Mesendoderm (in vitro differentiated cells): ENCODE measurements at regions not wholly inside any gene's neighbourhood (a gene's known extent, or its start where the extent isn't known, plus 50 kb on each side); places are given as distances from the start of the nearest gene placed in this dataset.

ENCODE experiments used
- DNase-seq: peaks from one replicate; pipeline ENCODE4 v3.0.0; 2013
- H2AK5ac ChIP-seq: 2 replicates; pipeline ENCODE4 v1.6.1; 2013; ENCODE audit warnings: low read length, inconsistent platforms
- H2BK120ac ChIP-seq: 2 replicates; pipeline ENCODE4 v1.6.1; 2013; ENCODE audit warnings: low read depth, mild to moderate bottlenecking, low read length, moderate library complexity, mixed read lengths
- H2BK15ac ChIP-seq: replicated peaks from 2 replicates; pipeline ENCODE4 v1.6.1; 2013; ENCODE audit warnings: low read depth, mild to moderate bottlenecking, moderate library complexity
- H2BK5ac ChIP-seq: 2 replicates; pipeline ENCODE4 v1.6.1; 2013; ENCODE audit warnings: low read length, inconsistent platforms
- H3K18ac ChIP-seq: 2 replicates; pipeline ENCODE4 v1.6.1; 2013; ENCODE audit warnings: mild to moderate bottlenecking, low read length, mixed read lengths
- H3K23ac ChIP-seq: one replicate; pipeline ENCODE4 v1.6.1; 2013; ENCODE audit warnings: low read length
- H3K27ac ChIP-seq: 2 replicates; pipeline ENCODE4 v1.5.1; 2013; ENCODE audit warnings: low read depth, mild to moderate bottlenecking, inconsistent platforms, low read length, moderate library complexity
- H3K27me3 ChIP-seq: 2 replicates; pipeline ENCODE4 v1.6.1; 2013; ENCODE audit warnings: low read length, control low read depth, mild to moderate bottlenecking, inconsistent platforms; ENCODE audit not compliant: insufficient read depth, poor library complexity
- H3K36me3 ChIP-seq: 2 replicates; pipeline ENCODE4 v1.6.1; 2013; ENCODE audit warnings: low read length, inconsistent platforms; ENCODE audit not compliant: control insufficient read depth, insufficient read depth
- H3K4ac ChIP-seq: one replicate; pipeline ENCODE4 v1.6.1; 2013; ENCODE audit warnings: low read depth, mild to moderate bottlenecking, low read length, moderate library complexity
- H3K4me1 ChIP-seq: 2 replicates; pipeline ENCODE4 v1.6.1; 2013; ENCODE audit warnings: low read depth, low read length, inconsistent platforms; ENCODE audit not compliant: control insufficient read depth
- H3K4me2 ChIP-seq: 2 replicates; pipeline ENCODE4 v1.6.1; 2013; ENCODE audit warnings: low read length
- H3K4me3 ChIP-seq: 2 replicates; pipeline ENCODE4 v1.5.1; 2013; ENCODE audit warnings: mild to moderate bottlenecking, low read length
- H3K56ac ChIP-seq: one replicate; pipeline ENCODE4 v1.6.1; 2013; ENCODE audit warnings: low read length
- H3K79me1 ChIP-seq: 2 replicates; pipeline ENCODE4 v1.6.1; 2013; ENCODE audit warnings: low read length, inconsistent platforms
- H3K79me2 ChIP-seq: 2 replicates; pipeline ENCODE4 v1.6.1; 2013; ENCODE audit warnings: mild to moderate bottlenecking, low read length; ENCODE audit not compliant: control insufficient read depth, insufficient read depth
- H3K9ac ChIP-seq: 2 replicates; pipeline ENCODE4 v1.6.1; 2013; ENCODE audit warnings: low read length, inconsistent platforms
- H4K5ac ChIP-seq: one replicate; pipeline ENCODE4 v1.6.1; 2013; ENCODE audit warnings: low read length
- H4K8ac ChIP-seq: one replicate; pipeline ENCODE4 v1.6.1; 2013; ENCODE audit warnings: low read depth, mild to moderate bottlenecking, control low read depth, low read length, moderate library complexity
- WGBS: extraction: QIAGEN DNeasy Blood & Tissue Kit; methylation state at CpG from one replicate; pipeline ENCODE4 v1.1.7; 2013; ENCODE audit warnings: low lambda C conversion rate, missing lambda C conversion rate; ENCODE audit not compliant: insufficient coverage; ENCODE audit errors: extremely low coverage; 5-methylcytosine and 5-hydroxymethylcytosine counted together

DNA sequence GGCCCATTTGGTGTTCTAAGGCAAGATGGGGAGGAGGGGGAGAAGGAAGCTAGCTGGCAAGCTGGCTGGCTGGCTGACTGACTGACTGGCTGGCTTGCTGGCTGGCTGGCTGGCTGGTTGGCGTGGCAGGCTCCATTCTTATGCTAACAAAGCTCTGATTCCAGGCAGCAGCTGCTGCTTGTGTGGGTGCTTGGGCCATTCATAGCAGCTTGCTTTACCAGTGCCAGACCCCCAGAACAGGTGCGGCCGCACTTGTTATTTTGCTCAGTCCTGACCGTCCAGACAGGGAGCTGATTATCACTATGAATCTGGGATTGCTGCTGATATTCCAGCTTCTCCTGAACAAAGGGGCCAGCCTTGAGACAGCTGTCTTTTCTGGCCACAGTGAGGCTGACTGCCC lies 131.2 kb upstream of the PAK3 start:
- no peak overlapping the region for H3K18ac ChIP-seq
- no peaks in the 10 kb centered on the region for H3K36me3 ChIP-seq
- no peaks in the 10 kb centered on the region for H3K4me1 ChIP-seq
- H2AK5ac ChIP-seq = no peak overlapping the region
- no peak overlapping the region for H3K23ac ChIP-seq
- H3K4ac ChIP-seq = no peak overlapping the region
- H3K27ac ChIP-seq = no peak overlapping the region
- no peak overlapping the region for H2BK5ac ChIP-seq
- no peak overlapping the region for H3K56ac ChIP-seq
- H2BK15ac ChIP-seq = no peak overlapping the region
- no peaks in the 10 kb centered on the region for H3K79me1 ChIP-seq
- DNase-seq = peak; percentile 14
- H3K27me3 ChIP-seq = no peaks in the 10 kb centered on the region
- H3K9ac ChIP-seq = no peak overlapping the region
- H3K4me3 ChIP-seq = no peak overlapping the region
- no peaks in the 10 kb centered on the region for H3K79me2 ChIP-seq
- H4K8ac ChIP-seq = no peak overlapping the region
- H4K5ac ChIP-seq = no peak overlapping the region
- no peak overlapping the region for H3K4me2 ChIP-seq
- no CpG with 5 or more reads among the region's 4 CpGs for WGBS
- no peak overlapping the region for H2BK120ac ChIP-seq

- H4K5ac ChIP-seq = no peak overlapping the region
- no peak overlapping the region for H2AK5ac ChIP-seq
- H3K4me3 ChIP-seq = no peak overlapping the region
- H3K4me2 ChIP-seq = no peak overlapping the region
- WGBS = no CpG with 5 or more reads among the region's 2 CpGs
- no peak overlapping the region for H3K4ac ChIP-seq
- no peaks in the 10 kb centered on the region for H3K27me3 ChIP-seq
- no peak overlapping the region for H4K8ac ChIP-seq
- no peak overlapping the region for H3K9ac ChIP-seq
- no peak overlapping the region for H3K27ac ChIP-seq
- H3K23ac ChIP-seq = no peak overlapping the region
- no peak overlapping the region for H2BK120ac ChIP-seq
- no peaks in the 10 kb centered on the region for H3K79me1 ChIP-seq
- no peak overlapping the region for H3K56ac ChIP-seq
- H3K36me3 ChIP-seq = no peaks in the 10 kb centered on the region
- DNase-seq = no peak
- H3K4me1 ChIP-seq = no peaks in the 10 kb centered on the region
- no peak overlapping the region for H3K18ac ChIP-seq
- no peak overlapping the region for H2BK5ac ChIP-seq
- no peak overlapping the region for H2BK15ac ChIP-seq
- H3K79me2 ChIP-seq = no peaks in the 10 kb centered on the region
Measured at GRCh38 chrX:110962451-110962850, 133.5 kb upstream of the PAK3 start.

- Histone ChIP-seq H3K23ac (no peak overlapping the region), H3K27ac (no peak overlapping the region), H4K5ac (no peak overlapping the region), H3K9ac (no peak overlapping the region), H3K4me1 (no peaks in the 10 kb centered on the region), H3K4me2 (no peak overlapping the region), H3K36me3 (no peaks in the 10 kb centered on the region), H2BK120ac (no peak overlapping the region), H2BK15ac (no peak overlapping the region), H3K27me3 (no peaks in the 10 kb centered on the region), H4K8ac (no peak overlapping the region), H3K79me2 (no peaks in the 10 kb centered on the region), H3K4me3 (no peak overlapping the region), H2AK5ac (no peak overlapping the region), H3K4ac (no peak overlapping the region), H3K56ac (no peak overlapping the region), H3K18ac (no peak overlapping the region), H2BK5ac (no peak overlapping the region), H3K79me1 (no peaks in the 10 kb centered on the region)
- DNase-seq = no peak
Measured at GRCh38 chrX:110955706-110956105, 140.3 kb upstream of the PAK3 start.

- Histone ChIP-seq H3K56ac (no peak overlapping the region), H2AK5ac (no peak overlapping the region), H3K27me3 (no peaks in the 10 kb centered on the region), H3K23ac (no peak overlapping the region), H2BK15ac (no peak overlapping the region), H3K4ac (no peak overlapping the region), H3K4me3 (no peak overlapping the region), H4K8ac (no peak overlapping the region), H3K4me1 (no peaks in the 10 kb centered on the region), H2BK5ac (no peak overlapping the region), H3K18ac (no peak overlapping the region), H2BK120ac (no peak overlapping the region), H3K4me2 (no peak overlapping the region), H3K27ac (no peak overlapping the region), H3K79me2 (no peaks in the 10 kb centered on the region), H3K9ac (no peak overlapping the region), H3K79me1 (no peaks in the 10 kb centered on the region), H4K5ac (no peak overlapping the region), H3K36me3 (no peaks in the 10 kb centered on the region)
- DNase-seq = peak; percentile 1
Measured at GRCh38 chrX:110954428-110955100, 141.4 kb upstream of the PAK3 start.

- WGBS = no CpG with 5 or more reads among the region's 6 CpGs
- Histone ChIP-seq H2BK15ac (no peak overlapping the region), H3K9ac (no peak overlapping the region), H3K79me1 (no peaks in the 10 kb centered on the region), H3K36me3 (no peaks in the 10 kb centered on the region), H3K23ac (no peak overlapping the region), H3K4ac (no peak overlapping the region), H3K4me3 (no peak overlapping the region), H3K79me2 (no peaks in the 10 kb centered on the region), H4K5ac (no peak overlapping the region), H3K18ac (no peak overlapping the region), H3K56ac (no peak overlapping the region), H3K4me2 (no peak overlapping the region), H2BK5ac (no peak overlapping the region), H3K27ac (no peak overlapping the region), H3K4me1 (no peaks in the 10 kb centered on the region), H4K8ac (no peak overlapping the region), H2BK120ac (no peak overlapping the region), H3K27me3 (no peaks in the 10 kb centered on the region), H2AK5ac (no peak overlapping the region)
- DNase-seq = no peak
Measured at GRCh38 chrX:110951472-110952269, 144.3 kb upstream of the PAK3 start.
